ENCODE measurements at regions not wholly inside any gene's neighbourhood (a gene's known extent, or its start where the extent isn't known, plus 50 kb on each side); places are given as distances from the start of the nearest gene placed in this dataset.

- no peak overlapping the region for H3K4me3 ChIP-seq (ENCODE audit: low read length)
- 50% methylated on average over 1 of the region's 1 CpG for WGBS (ENCODE audit: insufficient coverage, low lambda C conversion rate)
- DNase-seq = no peak
Observed at GRCh38 chr6:90863043-90863442, 276.2 kb upstream of the MAP3K7 start.

GRCh38 chr6:90860822-90861601 is 274.1 kb upstream of the MAP3K7 start:
- no peak for DNase-seq
- Histone ChIP-seq H3K27ac (ENCODE audit: low read length) (no peak overlapping the region), H3K4me1 (ENCODE audit: control insufficient read depth, insufficient read depth, low read length) (no peaks in the 10 kb centered on the region), H3K27me3 (ENCODE audit: control insufficient read depth, insufficient read depth, low read length) (peaks cover 2% of the 10 kb centered on the region), H3K9me3 (ENCODE audit: control insufficient read depth, low read depth, low read length) (no peaks in the 10 kb centered on the region), H3K4me3 (ENCODE audit: low read length) (no peak overlapping the region), H3K36me3 (ENCODE audit: control insufficient read depth, insufficient read depth, low read length) (no peaks in the 10 kb centered on the region)
- no CpG with 5 or more reads among the region's 5 CpGs for whole genome bisulfite sequencing (ENCODE audit: insufficient coverage, low lambda C conversion rate)

More at GRCh38 chr6:90863043-90863442, 276.2 kb upstream of the MAP3K7 start:
- Histone ChIP-seq H3K36me3 (ENCODE audit: control insufficient read depth, insufficient read depth, low read length) (no peaks in the 10 kb centered on the region), H3K27me3 (ENCODE audit: control insufficient read depth, insufficient read depth, low read length) (no peaks in the 10 kb centered on the region), H3K27ac (ENCODE audit: low read length) (no peak overlapping the region), H3K4me1 (ENCODE audit: control insufficient read depth, insufficient read depth, low read length) (no peaks in the 10 kb centered on the region), H3K9me3 (ENCODE audit: control insufficient read depth, low read depth, low read length) (no peaks in the 10 kb centered on the region)

- peaks cover 2% of the 10 kb centered on the region for H3K27me3 ChIP-seq (ENCODE audit: control insufficient read depth, insufficient read depth, low read length)
- no peak overlapping the region for H3K4me3 ChIP-seq (ENCODE audit: low read length)
- WGBS (ENCODE audit: insufficient coverage, low lambda C conversion rate) = no CpG with 5 or more reads among the region's 6 CpGs
- H3K9me3 ChIP-seq (ENCODE audit: control insufficient read depth, low read depth, low read length) = no peaks in the 10 kb centered on the region
- H3K27ac ChIP-seq (ENCODE audit: low read length) = no peak overlapping the region
- DNase-seq = no peak
- H3K36me3 ChIP-seq (ENCODE audit: control insufficient read depth, insufficient read depth, low read length) = no peaks in the 10 kb centered on the region
- no peaks in the 10 kb centered on the region for H3K4me1 ChIP-seq (ENCODE audit: control insufficient read depth, insufficient read depth, low read length)
Observed at GRCh38 chr6:90859612-90860011, 272.7 kb upstream of the MAP3K7 start.

GRCh38 chr6:90859056-90859455 is 272.2 kb upstream of the MAP3K7 start:
- Histone ChIP-seq H3K4me1 (ENCODE audit: control insufficient read depth, insufficient read depth, low read length) (no peaks in the 10 kb centered on the region), H3K27ac (ENCODE audit: low read length) (no peak overlapping the region), H3K4me3 (ENCODE audit: low read length) (no peak overlapping the region), H3K27me3 (ENCODE audit: control insufficient read depth, insufficient read depth, low read length) (peaks cover 2% of the 10 kb centered on the region), H3K36me3 (ENCODE audit: control insufficient read depth, insufficient read depth, low read length) (no peaks in the 10 kb centered on the region), H3K9me3 (ENCODE audit: control insufficient read depth, low read depth, low read length) (no peaks in the 10 kb centered on the region)
- DNase-seq = no peak
- no CpG with 5 or more reads among the region's 7 CpGs for WGBS (ENCODE audit: insufficient coverage, low lambda C conversion rate)

GRCh38 chr6:90849686-90850085 is 262.8 kb upstream of the MAP3K7 start:
- DNase-seq = no peak
- no peaks in the 10 kb centered on the region for H3K4me1 ChIP-seq (ENCODE audit: control insufficient read depth, insufficient read depth, low read length)
- no peaks in the 10 kb centered on the region for H3K36me3 ChIP-seq (ENCODE audit: control insufficient read depth, insufficient read depth, low read length)
- H3K9me3 ChIP-seq (ENCODE audit: control insufficient read depth, low read depth, low read length) = no peaks in the 10 kb centered on the region
- no peaks in the 10 kb centered on the region for H3K27me3 ChIP-seq (ENCODE audit: control insufficient read depth, insufficient read depth, low read length)
- H3K27ac ChIP-seq (ENCODE audit: low read length) = no peak overlapping the region
- no CpG with 5 or more reads among the region's 3 CpGs for WGBS (ENCODE audit: insufficient coverage, low lambda C conversion rate)
- H3K4me3 ChIP-seq (ENCODE audit: low read length) = no peak overlapping the region

- no peak overlapping the region for H3K27ac ChIP-seq (ENCODE audit: low read length)
- DNase-seq = no peak
- H3K4me1 ChIP-seq (ENCODE audit: control insufficient read depth, insufficient read depth, low read length) = no peaks in the 10 kb centered on the region
- H3K27me3 ChIP-seq (ENCODE audit: control insufficient read depth, insufficient read depth, low read length) = no peaks in the 10 kb centered on the region
- no peaks in the 10 kb centered on the region for H3K36me3 ChIP-seq (ENCODE audit: control insufficient read depth, insufficient read depth, low read length)
- no peak overlapping the region for H3K4me3 ChIP-seq (ENCODE audit: low read length)
- no peaks in the 10 kb centered on the region for H3K9me3 ChIP-seq (ENCODE audit: control insufficient read depth, low read depth, low read length)
Observed at GRCh38 chr6:90846824-90847223, 260.0 kb upstream of the MAP3K7 start.

GRCh38 chr6:90835596-90836212 is 248.8 kb upstream of the MAP3K7 start:
- Histone ChIP-seq H3K9me3 (ENCODE audit: control insufficient read depth, low read depth, low read length) (no peaks in the 10 kb centered on the region), H3K36me3 (ENCODE audit: control insufficient read depth, insufficient read depth, low read length) (no peaks in the 10 kb centered on the region), H3K27me3 (ENCODE audit: control insufficient read depth, insufficient read depth, low read length) (no peaks in the 10 kb centered on the region), H3K27ac (ENCODE audit: low read length) (no peak overlapping the region), H3K4me1 (ENCODE audit: control insufficient read depth, insufficient read depth, low read length) (no peaks in the 10 kb centered on the region), H3K4me3 (ENCODE audit: low read length) (no peak overlapping the region)
- WGBS (ENCODE audit: insufficient coverage, low lambda C conversion rate) = no CpG with 5 or more reads among the region's 6 CpGs
- peak; percentile 37 to 68 for DNase-seq

- H3K27ac ChIP-seq (ENCODE audit: low read length) = no peak overlapping the region
- peaks cover 2% of the 10 kb centered on the region for H3K27me3 ChIP-seq (ENCODE audit: control insufficient read depth, insufficient read depth, low read length)
- WGBS (ENCODE audit: insufficient coverage, low lambda C conversion rate) = no CpG with 5 or more reads among the region's 2 CpGs
Observed at GRCh38 chr6:90829311-90829710, 242.4 kb upstream of the MAP3K7 start.

GRCh38 chr6:90820436-90820835 is 233.6 kb upstream of the MAP3K7 start:
- no peaks in the 10 kb centered on the region for H3K36me3 ChIP-seq (ENCODE audit: control insufficient read depth, insufficient read depth, low read length)
- H3K27me3 ChIP-seq (ENCODE audit: control insufficient read depth, insufficient read depth, low read length) = no peaks in the 10 kb centered on the region
- DNase-seq = no peak
- H3K27ac ChIP-seq (ENCODE audit: low read length) = no peak overlapping the region
- H3K4me3 ChIP-seq (ENCODE audit: low read length) = no peak overlapping the region
- H3K9me3 ChIP-seq (ENCODE audit: control insufficient read depth, low read depth, low read length) = no peaks in the 10 kb centered on the region
- H3K4me1 ChIP-seq (ENCODE audit: control insufficient read depth, insufficient read depth, low read length) = no peaks in the 10 kb centered on the region

More at GRCh38 chr6:90829311-90829710, 242.4 kb upstream of the MAP3K7 start:
- H3K9me3 ChIP-seq (ENCODE audit: control insufficient read depth, low read depth, low read length) = no peaks in the 10 kb centered on the region
- no peak overlapping the region for H3K4me3 ChIP-seq (ENCODE audit: low read length)
- no peaks in the 10 kb centered on the region for H3K4me1 ChIP-seq (ENCODE audit: control insufficient read depth, insufficient read depth, low read length)
- H3K36me3 ChIP-seq (ENCODE audit: control insufficient read depth, insufficient read depth, low read length) = no peaks in the 10 kb centered on the region
- no peak for DNase-seq

- Histone ChIP-seq H3K36me3 (ENCODE audit: control insufficient read depth, insufficient read depth, low read length) (no peaks in the 10 kb centered on the region), H3K27me3 (ENCODE audit: control insufficient read depth, insufficient read depth, low read length) (no peaks in the 10 kb centered on the region), H3K4me1 (ENCODE audit: control insufficient read depth, insufficient read depth, low read length) (no peaks in the 10 kb centered on the region), H3K9me3 (ENCODE audit: control insufficient read depth, low read depth, low read length) (no peaks in the 10 kb centered on the region), H3K27ac (ENCODE audit: low read length) (no peak overlapping the region), H3K4me3 (ENCODE audit: low read length) (no peak overlapping the region)
- no peak for DNase-seq
- no CpG with 5 or more reads among the region's 4 CpGs for WGBS (ENCODE audit: insufficient coverage, low lambda C conversion rate)
Observed at GRCh38 chr6:90819483-90819882, 232.6 kb upstream of the MAP3K7 start.

- H3K4me1 ChIP-seq (ENCODE audit: control insufficient read depth, insufficient read depth, low read length) = no peaks in the 10 kb centered on the region
- H3K27me3 ChIP-seq (ENCODE audit: control insufficient read depth, insufficient read depth, low read length) = no peaks in the 10 kb centered on the region
- H3K36me3 ChIP-seq (ENCODE audit: control insufficient read depth, insufficient read depth, low read length) = no peaks in the 10 kb centered on the region
- no peaks in the 10 kb centered on the region for H3K9me3 ChIP-seq (ENCODE audit: control insufficient read depth, low read depth, low read length)
- no peak for DNase-seq
- no peak overlapping the region for H3K4me3 ChIP-seq (ENCODE audit: low read length)
- no peak overlapping the region for H3K27ac ChIP-seq (ENCODE audit: low read length)
Observed at GRCh38 chr6:90818163-90818562, 231.3 kb upstream of the MAP3K7 start.

Data from large intestine (tissue), 3 donors.